Glomerular visceral epithelial cell (primary cell): ENCODE measurements at regions not wholly inside any gene's neighbourhood (a gene's known extent, or its start where the extent isn't known, plus 50 kb on each side); places are given as distances from the start of the nearest gene placed in this dataset.
A peak's percentile ranks its signal among the peaks of the same experiment; 100 is the strongest.

Experiments used
- DNase-seq: peaks from one replicate; pipeline ENCODE4 v3.0.0-alpha.2; 2016; ENCODE audit errors: extremely low spot score

DNA sequence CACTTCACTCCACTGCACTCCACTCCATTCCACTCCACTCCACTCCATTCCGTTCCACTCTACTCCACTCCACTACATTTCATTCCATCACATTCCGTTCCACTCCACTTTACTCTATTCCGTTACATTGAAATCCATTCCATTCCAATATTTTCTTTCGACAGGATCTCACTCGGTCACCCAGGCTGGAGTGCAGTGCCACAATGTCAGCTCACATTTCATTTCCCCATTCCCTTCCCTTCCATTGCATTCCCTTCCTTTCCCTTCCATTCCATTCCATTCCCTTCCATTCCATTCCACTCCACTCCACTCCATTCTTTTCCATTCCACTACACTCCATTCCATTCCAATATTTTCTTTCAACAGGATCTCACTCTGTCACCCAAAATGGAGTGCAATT lies 1407.6 kb upstream of the USP9Y start:
- DNase-seq = no peak

DNA sequence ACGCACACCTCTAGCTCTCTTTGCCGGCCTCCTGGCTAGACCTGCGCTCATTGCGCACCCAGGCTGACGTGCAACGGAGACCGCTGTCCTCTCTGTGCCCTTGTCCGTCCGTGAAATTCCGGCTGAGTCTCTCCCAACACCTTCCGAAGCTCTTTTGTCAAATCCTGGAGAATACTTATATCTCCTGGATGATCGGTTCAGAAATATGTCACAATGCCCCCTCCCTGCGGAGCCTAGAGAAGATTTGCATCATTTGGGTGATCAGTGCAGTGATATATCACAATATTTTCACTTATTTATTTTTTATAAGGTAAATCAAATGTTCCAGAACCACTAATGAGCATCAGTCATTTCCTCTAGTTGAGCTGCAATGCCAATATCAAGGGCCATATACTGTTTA lies 1366.9 kb upstream of the USP9Y start:
- DNase-seq = peak; percentile 5
